ENCODE measurements at regions not wholly inside any gene's neighbourhood (a gene's known extent, or its start where the extent isn't known, plus 50 kb on each side); places are given as distances from the start of the nearest gene placed in this dataset.

DNA sequence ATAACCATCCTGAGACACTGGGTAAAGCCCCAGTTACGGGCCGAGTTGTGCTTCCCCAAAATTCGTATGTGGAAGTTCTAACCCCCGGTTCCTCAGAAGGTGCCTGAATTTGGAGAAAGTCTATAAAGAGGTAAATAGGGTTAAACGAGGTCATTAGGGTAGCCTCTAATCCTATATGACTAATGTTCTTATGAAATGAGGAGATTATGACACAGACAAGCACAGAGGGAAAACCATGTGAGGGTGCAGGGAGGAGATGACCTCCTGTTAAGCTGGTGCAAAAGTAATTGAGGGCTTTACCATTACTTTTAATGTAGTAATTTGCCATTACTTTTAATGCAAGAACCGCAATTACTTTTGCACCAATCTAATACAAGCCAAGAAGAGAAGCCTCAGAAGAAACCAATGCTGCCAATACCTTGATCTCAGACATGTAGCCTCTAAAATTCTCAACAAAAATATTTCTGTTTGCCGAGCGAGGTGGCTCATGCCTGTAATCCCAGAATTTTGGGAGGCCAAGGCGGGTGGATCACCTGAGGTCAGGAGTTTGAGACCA, 260.8 kb downstream of the GPATCH2 start:
- no peak for TF ChIP-seq TAF1 (IDR thresholded peaks at IDR 0.05; ENCODE audit: borderline replicate concordance, low read depth, low read length)
- no peak for TF ChIP-seq POLR2A (IDR thresholded peaks at IDR 0.05; ENCODE audit: low read depth, low read length)
- TF ChIP-seq POLR2AphosphoS5 (IDR thresholded peaks at IDR 0.05; ENCODE audit: low read depth, low read length) = no peak

All from GM12892 (cell line).